B cell (primary cell): ENCODE measurements at regions not wholly inside any gene's neighbourhood (a gene's known extent, or its start where the extent isn't known, plus 50 kb on each side); places are given as distances from the start of the nearest gene placed in this dataset.
"Not testable (repeated sequence)": the region's sequence is repeated elsewhere in the genome, so short reads cannot be mapped to it uniquely, and the experiment has no call there.

Experiments used
- ATAC-seq: fragments of 200-7000 bp; cut with Tn5 transposase; one replicate; pipeline ENCODE4 v1.10.0; 2021; ENCODE audit warnings: low read depth, mild to moderate bottlenecking, moderate number of reproducible peaks, moderate library complexity
- CTCF ChIA-PET: fragments of 350-600 bp; sonication (Branson Sonifier 250); formaldehyde crosslinking; loops from one replicate; lab custom pipeline; 2021; ENCODE audit warnings: antibody characterized with exemption, inconsistent platforms; lab: Charles Lee
- POLR2A ChIA-PET: fragments of 350-600 bp; sonication (Branson Sonifier 250); formaldehyde crosslinking; loops from one replicate; lab custom pipeline; 2021; ENCODE audit warnings: antibody characterized with exemption; lab: Charles Lee
- DNase-seq: peaks from one replicate; pipeline ENCODE4 v3.0.0; 2013
- H2AFZ ChIP-seq: 2 replicates; pipeline ENCODE4 v1.6.1; 2012; ENCODE audit warnings: mild to moderate bottlenecking, low read depth, low read length; ENCODE audit not compliant: insufficient read depth, poor library complexity, severe bottlenecking
- H3K27ac ChIP-seq, 2 donors: 1 replicate in 1 of 2; 2 replicates in 1 of 2; pipeline ENCODE4 v1.5.1; 2012 to 2013; ENCODE audit warnings: low read length in 2 of 2, mild to moderate bottlenecking in 2 of 2, moderate library complexity in 1 of 2
- H3K27me3 ChIP-seq, 4 experiments: fragments of 200-600 bp in 1 of 4; sonication (generic) in 1 of 4; replicated peaks in 1 of 4; 1 replicate in 2 of 4; 2 replicates in 2 of 4; pipeline versions ENCODE4 v1.6.1 to v1.7.0; 2013 to 2016; ENCODE audit warnings: low read length in 3 of 4, mild to moderate bottlenecking in 2 of 4, mixed read lengths in 1 of 4, moderate library complexity in 1 of 4; ENCODE audit not compliant: insufficient read depth in 4 of 4, control insufficient read depth in 3 of 4; ENCODE audit errors: control extremely low read depth in 1 of 4
- H3K36me3 ChIP-seq, 2 experiments: replicated peaks in 1 of 2; 1 replicate in 1 of 2; 2 replicates in 1 of 2; pipeline versions ENCODE4 v1.6.1 to v1.7.1; 2013; ENCODE audit warnings: low read length in 1 of 2; ENCODE audit not compliant: insufficient read depth in 2 of 2, control insufficient read depth in 1 of 2; ENCODE audit errors: control extremely low read depth in 1 of 2, extremely low read depth in 1 of 2
- H3K4me1 ChIP-seq, 2 donors: fragments of 200-600 bp in 1 of 2; sonication (generic) in 1 of 2; 1 replicate in 1 of 2; 2 replicates in 1 of 2; pipeline versions ENCODE4 v1.5.1 to v1.6.1; 2013 to 2017; ENCODE audit warnings: low read length in 2 of 2; ENCODE audit not compliant: control insufficient read depth in 2 of 2, insufficient read depth in 2 of 2
- H3K4me2 ChIP-seq: replicated peaks from 2 replicates; pipeline ENCODE3; 2012; ENCODE audit warnings: mild to moderate bottlenecking, low read depth, low read length; ENCODE audit not compliant: poor library complexity, severe bottlenecking
- H3K4me3 ChIP-seq, 5 experiments: fragments of 200-600 bp in 1 of 5; sonication (generic) in 1 of 5; 1 replicate in 3 of 5; 2 replicates in 2 of 5; pipeline versions ENCODE4 v1.5.1 to v1.7.0; 2011 to 2016; ENCODE audit warnings: low read length in 4 of 5, mild to moderate bottlenecking in 4 of 5, low read depth in 2 of 5, control low read depth in 1 of 5, moderate library complexity in 1 of 5; ENCODE audit not compliant: insufficient read depth in 1 of 5; ENCODE audit errors: control extremely low read depth in 1 of 5, extremely low read depth in 1 of 5
- H3K79me2 ChIP-seq: fragments of 200-600 bp; sonication (generic); one replicate; pipeline ENCODE4 v1.6.0; 2016; ENCODE audit warnings: low read length; ENCODE audit not compliant: control insufficient read depth, insufficient read depth
- H3K9ac ChIP-seq: fragments of 200-600 bp; sonication (generic); 2 replicates; pipeline ENCODE4 v1.6.1; 2017; ENCODE audit warnings: mild to moderate bottlenecking, low read length, moderate library complexity
- H3K9me3 ChIP-seq, 3 donors: one replicate each; pipeline versions ENCODE4 v1.6.1 to v1.7.1; 2013; ENCODE audit warnings: low read length in 2 of 3; ENCODE audit not compliant: control insufficient read depth in 2 of 3, insufficient read depth in 1 of 3; ENCODE audit errors: control extremely low read depth in 1 of 3
- H4K20me1 ChIP-seq: 2 replicates; pipeline ENCODE4 v1.6.0; 2012; ENCODE audit warnings: mild to moderate bottlenecking, low read length; ENCODE audit not compliant: insufficient read depth, control insufficient read depth, poor library complexity, severe bottlenecking
- H3K27ac Mint-ChIP-seq: one replicate; pipeline ENCODE4 v1.8.0; 2021; ENCODE audit warnings: mixed read lengths
- H3K27me3 Mint-ChIP-seq: one replicate; pipeline ENCODE4 v1.8.0; 2021; ENCODE audit warnings: mixed read lengths
- H3K4me1 Mint-ChIP-seq: one replicate; pipeline ENCODE4 v1.8.0; 2021; ENCODE audit warnings: mixed read lengths
- H3K4me3 Mint-ChIP-seq: one replicate; pipeline ENCODE4 v1.8.0; 2021; ENCODE audit warnings: mixed read lengths
- H3K9me3 Mint-ChIP-seq: one replicate; pipeline ENCODE4 v1.8.0; 2022; ENCODE audit warnings: mixed read lengths; ENCODE audit not compliant: insufficient read depth
- CTCF ChIP-seq: fragments of 200-600 bp; IDR thresholded peaks from one replicate; pipeline ENCODE4 v1.8.0; 2022; ENCODE audit warnings: antibody characterized with exemption, mild to moderate bottlenecking
- EZH2 ChIP-seq: IDR thresholded peaks from 2 replicates; pipeline ENCODE4 v1.6.1; 2012; ENCODE audit warnings: borderline replicate concordance, low read depth, mild to moderate bottlenecking, moderate library complexity, low read length; ENCODE audit not compliant: insufficient read depth, poor library complexity, severe bottlenecking
- WGBS: methylation state at CpG from one replicate; pipeline ENCODE4 v1.1.5; 2013; ENCODE audit warnings: missing lambda C conversion rate; ENCODE audit not compliant: insufficient coverage; 5-methylcytosine and 5-hydroxymethylcytosine counted together
- intact Hi-C: fragments of 100-400 bp; cut with micrococcal nuclease; formaldehyde crosslinking; loops from one replicate; pipeline ENCODE4 v1.10.0; 2022

GRCh38 chr7:56328327-56328726, 212.1 kb upstream of the NUPR2 start:
- 72% methylated on average over 9 of the region's 9 CpGs for WGBS
- H3K4me2 ChIP-seq, H3K4me1 Mint-ChIP-seq, H3K79me2 ChIP-seq, H2AFZ ChIP-seq, intact Hi-C loops, H3K9me3 Mint-ChIP-seq, H3K9ac ChIP-seq, H3K4me3 ChIP-seq, H3K4me1 ChIP-seq, H4K20me1 ChIP-seq, H3K4me3 Mint-ChIP-seq, H3K27me3 Mint-ChIP-seq, H3K27me3 ChIP-seq, H3K27ac ChIP-seq, H3K27ac Mint-ChIP-seq, DNase-seq, CTCF ChIA-PET, POLR2A ChIA-PET, H3K9me3 ChIP-seq, ATAC-seq, H3K36me3 ChIP-seq: not testable (repeated sequence)

GRCh38 chr7:56290548-56290947, 174.3 kb upstream of the NUPR2 start:
- DNase-seq = no peak
- no peaks in the 10 kb centered on the region for H3K79me2 ChIP-seq
- no peak overlapping the region for H3K4me3 ChIP-seq
- intact Hi-C loops = no loop called here
- WGBS = 92% methylated on average over 4 of the region's 7 CpGs
- H3K27me3 Mint-ChIP-seq = no peaks in the 10 kb centered on the region
- ATAC-seq = no peak
- H3K4me2 ChIP-seq = no peak overlapping the region
- H3K9ac ChIP-seq = no peak overlapping the region
- peaks cover 0 to 16% (median 0%) of the 10 kb centered on the region in 3 donors for H3K9me3 ChIP-seq
- H3K9me3 Mint-ChIP-seq = peaks cover 10% of the 10 kb centered on the region
- H3K27me3 ChIP-seq = no peaks in the 10 kb centered on the region
- TF ChIP-seq EZH2 (no peak), CTCF (no peak)
- ChIA-PET CTCF (no interaction called here), POLR2A (no interaction called here)
- H3K4me1 ChIP-seq = no peaks in the 10 kb centered on the region
- H3K4me3 Mint-ChIP-seq = no peak overlapping the region
- H2AFZ ChIP-seq = no peak overlapping the region
- H3K27ac ChIP-seq = no peak overlapping the region
- H3K27ac Mint-ChIP-seq = no peak overlapping the region
- H3K36me3 ChIP-seq = no peaks in the 10 kb centered on the region
- no peaks in the 10 kb centered on the region for H4K20me1 ChIP-seq
- H3K4me1 Mint-ChIP-seq = no peaks in the 10 kb centered on the region
